ENCODE measurements at regions not wholly inside any gene's neighbourhood (a gene's known extent, or its start where the extent isn't known, plus 50 kb on each side); places are given as distances from the start of the nearest gene placed in this dataset.

GRCh38 chr5:29993286-29993685 lies 1200.2 kb upstream of the CDH6 start:
- no peaks in the 10 kb centered on the region for H3K4me1 Mint-ChIP-seq
- H3K27ac Mint-ChIP-seq = no peak overlapping the region
- no peak for DNase-seq
- peaks cover 0 to 6% of the 10 kb centered on the region in 2 donors for H3K9me3 Mint-ChIP-seq
- H3K4me3 Mint-ChIP-seq = no peak overlapping the region
- ATAC-seq = no peak
- H3K27me3 Mint-ChIP-seq = no peaks in the 10 kb centered on the region

GRCh38 chr5:29992248-29992647 lies 1201.2 kb upstream of the CDH6 start:
- ATAC-seq (no peak), DNase-seq (no peak)
- H3K27me3 Mint-ChIP-seq = no peaks in the 10 kb centered on the region
- no peaks in the 10 kb centered on the region for H3K4me1 Mint-ChIP-seq
- no peak overlapping the region for H3K27ac Mint-ChIP-seq
- H3K4me3 Mint-ChIP-seq = no peak overlapping the region
- peaks cover 0 to 8% of the 10 kb centered on the region in 2 donors for H3K9me3 Mint-ChIP-seq

GRCh38 chr5:29990681-29991080 lies 1202.8 kb upstream of the CDH6 start:
- ATAC-seq (no peak), DNase-seq (no peak)
- H3K9me3 Mint-ChIP-seq = peaks cover 0 to 8% of the 10 kb centered on the region in 2 donors
- no peak overlapping the region for H3K4me3 Mint-ChIP-seq
- H3K4me1 Mint-ChIP-seq = no peaks in the 10 kb centered on the region
- H3K27me3 Mint-ChIP-seq = no peaks in the 10 kb centered on the region
- no peak overlapping the region for H3K27ac Mint-ChIP-seq

GRCh38 chr5:29984156-29984540 lies 1209.3 kb upstream of the CDH6 start:
- DNase-seq (no peak), ATAC-seq (no peak)
- no peaks in the 10 kb centered on the region for H3K27me3 Mint-ChIP-seq
- no peaks in the 10 kb centered on the region for H3K4me1 Mint-ChIP-seq
- H3K4me3 Mint-ChIP-seq = no peak overlapping the region
- H3K9me3 Mint-ChIP-seq = peaks cover 9 to 32% of the 10 kb centered on the region in 2 donors
- H3K27ac Mint-ChIP-seq = no peak overlapping the region

DNA sequence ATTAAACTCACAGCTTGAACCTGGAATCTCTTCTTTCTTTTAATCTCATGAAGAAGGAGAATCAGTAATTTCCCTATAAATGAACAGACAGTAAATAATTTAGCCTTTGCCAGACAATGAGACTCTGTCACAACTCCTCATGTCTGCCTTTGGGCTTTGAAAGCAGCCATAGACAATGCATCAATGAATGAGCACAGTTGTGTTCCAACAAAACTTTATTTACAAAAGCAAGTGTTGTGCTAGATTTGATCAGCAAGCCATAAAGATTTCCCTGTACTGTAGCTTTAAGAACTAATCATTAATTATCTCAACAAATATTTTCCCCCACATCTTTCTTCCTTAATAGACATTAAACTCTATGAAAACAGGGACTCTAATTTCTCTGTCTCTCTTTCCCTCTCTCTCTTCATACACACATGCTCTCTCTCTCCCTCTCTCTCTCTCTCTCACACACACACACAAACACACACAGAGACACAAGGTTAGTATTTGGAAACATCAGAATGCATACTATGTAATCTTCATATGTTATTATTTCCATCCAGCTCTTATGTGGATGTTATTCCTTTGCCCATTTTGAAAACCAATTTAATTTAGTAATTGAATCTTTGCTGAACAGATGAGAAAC lies 1209.8 kb upstream of the CDH6 start:
- ATAC-seq = no peak
- Mint-ChIP-seq H3K27ac (no peak overlapping the region), H3K27me3 (no peaks in the 10 kb centered on the region), H3K4me1 (no peaks in the 10 kb centered on the region), H3K9me3 (peaks cover 9 to 32% of the 10 kb centered on the region in 2 donors), H3K4me3 (no peak overlapping the region)
- no peak for DNase-seq

DNA sequence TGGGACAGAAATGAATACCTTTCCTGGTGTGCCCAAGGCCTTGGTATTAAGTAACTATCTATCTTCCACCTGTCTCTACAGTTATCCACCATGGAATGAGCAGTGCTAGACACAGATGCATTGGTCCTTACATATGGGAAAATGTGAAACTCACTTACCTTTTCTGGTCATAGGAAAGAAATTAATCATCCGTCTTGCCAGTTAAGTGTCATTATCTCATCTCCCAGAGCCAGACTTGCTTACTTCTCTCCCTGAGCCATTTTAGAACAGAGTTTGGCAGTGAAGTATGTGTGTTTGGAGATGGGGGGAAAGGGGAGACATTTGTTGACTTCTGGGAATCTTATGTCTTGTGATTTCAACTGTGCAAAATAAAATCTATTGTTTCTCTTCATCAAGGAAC lies 1211.0 kb upstream of the CDH6 start:
- H3K4me1 Mint-ChIP-seq = no peaks in the 10 kb centered on the region
- DNase-seq (no peak), ATAC-seq (no peak)

DNA sequence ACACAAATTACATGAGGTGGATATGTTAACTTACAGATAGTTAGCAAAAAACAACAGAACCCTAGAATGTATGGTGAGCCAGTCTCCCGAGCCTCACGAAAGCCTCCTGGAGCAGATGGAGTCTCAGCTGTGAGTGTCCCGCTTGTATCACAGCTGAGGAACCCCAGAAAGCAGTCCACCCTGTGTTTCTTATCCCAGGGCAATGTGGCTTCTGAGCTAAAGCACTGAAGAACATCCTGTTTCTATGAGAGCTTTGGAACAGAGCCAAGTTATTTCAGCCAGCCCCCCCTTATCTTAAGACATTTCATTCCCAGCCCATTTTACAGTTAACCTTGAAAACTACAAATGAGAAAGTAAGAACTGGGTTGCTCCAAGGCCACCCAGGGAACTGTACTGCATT lies 1220.9 kb upstream of the CDH6 start:
- H3K27ac Mint-ChIP-seq = no peak overlapping the region
- DNase-seq = no peak
- H3K9me3 Mint-ChIP-seq = peaks cover 10 to 12% of the 10 kb centered on the region in 2 donors
- H3K27me3 Mint-ChIP-seq = no peaks in the 10 kb centered on the region
- no peak overlapping the region for H3K4me3 Mint-ChIP-seq
- no peaks in the 10 kb centered on the region for H3K4me1 Mint-ChIP-seq
- ATAC-seq = no peak

More for the DNA sequence above, 1211.0 kb upstream of the CDH6 start:
- H3K4me3 Mint-ChIP-seq = no peak overlapping the region
- no peak overlapping the region for H3K27ac Mint-ChIP-seq
- H3K27me3 Mint-ChIP-seq = no peaks in the 10 kb centered on the region
- peaks cover 5 to 32% of the 10 kb centered on the region in 2 donors for H3K9me3 Mint-ChIP-seq

DNA sequence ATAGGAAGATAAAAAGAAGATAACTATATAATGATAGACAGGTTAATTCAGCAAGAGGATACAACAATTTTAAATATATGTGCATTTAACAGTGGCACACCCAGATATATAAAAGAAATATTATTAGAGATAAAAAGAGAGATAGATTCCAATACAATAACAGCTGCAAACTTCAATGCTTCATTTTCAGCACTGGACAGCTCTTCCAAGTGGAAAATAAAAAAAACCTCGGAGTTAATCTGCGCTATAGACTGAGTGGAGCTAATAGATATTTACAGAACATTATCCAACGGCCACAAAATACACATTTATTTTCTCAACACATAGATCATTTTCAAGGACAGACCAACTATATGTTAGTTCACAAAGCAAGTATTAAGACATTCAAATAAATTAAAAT lies 1229.5 kb upstream of the CDH6 start:
- Mint-ChIP-seq H3K4me1 (no peaks in the 10 kb centered on the region), H3K27me3 (no peaks in the 10 kb centered on the region), H3K27ac (no peak overlapping the region), H3K9me3 (peaks cover 17 to 52% of the 10 kb centered on the region in 2 donors), H3K4me3 (no peak overlapping the region)
- ATAC-seq (no peak), DNase-seq (no peak)

- H3K27me3 Mint-ChIP-seq = no peaks in the 10 kb centered on the region
Observed at GRCh38 chr5:29960323-29960722, 1233.2 kb upstream of the CDH6 start.

DNA sequence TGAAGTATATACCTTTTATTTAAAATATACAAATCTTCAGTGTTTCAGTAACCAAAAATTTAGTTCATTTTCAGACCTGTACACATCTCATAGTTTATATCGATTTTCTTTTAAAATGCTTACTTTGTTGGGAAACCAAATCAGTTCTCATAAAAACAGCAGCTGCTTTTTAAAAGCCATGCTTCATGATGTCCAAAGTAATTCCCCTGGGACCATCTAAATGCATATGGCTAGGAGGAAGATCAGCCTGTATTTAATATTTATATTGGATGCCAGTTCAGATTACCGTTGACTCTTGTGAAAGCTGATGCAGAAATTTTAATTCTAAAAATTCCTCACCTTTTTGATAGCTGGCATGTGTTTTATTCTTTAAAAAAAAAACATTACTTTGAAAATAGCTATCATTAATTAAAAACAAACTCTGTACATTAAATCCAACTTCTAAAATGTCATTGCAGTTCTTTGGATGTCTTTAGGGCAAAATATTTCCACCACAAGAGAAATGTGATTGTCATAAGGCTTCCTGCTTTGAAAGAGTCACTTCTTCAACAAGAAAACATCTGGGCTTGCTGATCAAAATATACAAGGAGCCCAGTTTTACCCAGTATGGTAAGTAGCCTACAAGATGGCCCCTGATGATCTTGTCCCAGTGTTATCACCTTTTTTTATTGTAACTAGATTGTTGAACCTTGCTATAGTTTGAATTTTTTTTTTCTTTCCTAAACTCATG lies 1242.9 kb upstream of the CDH6 start:
- DNase-seq = no peak
- H3K27me3 Mint-ChIP-seq = no peaks in the 10 kb centered on the region
- no peak overlapping the region for H3K4me3 Mint-ChIP-seq
- H3K9me3 Mint-ChIP-seq = no peaks in the 10 kb centered on the region
- ATAC-seq = no peak
- no peaks in the 10 kb centered on the region for H3K4me1 Mint-ChIP-seq
- H3K27ac Mint-ChIP-seq = no peak overlapping the region

More at GRCh38 chr5:29960323-29960722, 1233.2 kb upstream of the CDH6 start:
- Mint-ChIP-seq H3K27ac (no peak overlapping the region), H3K4me1 (no peaks in the 10 kb centered on the region), H3K9me3 (peaks cover 0 to 26% of the 10 kb centered on the region in 2 donors), H3K4me3 (no peak overlapping the region)
- ATAC-seq (no peak), DNase-seq (no peak)

DNA sequence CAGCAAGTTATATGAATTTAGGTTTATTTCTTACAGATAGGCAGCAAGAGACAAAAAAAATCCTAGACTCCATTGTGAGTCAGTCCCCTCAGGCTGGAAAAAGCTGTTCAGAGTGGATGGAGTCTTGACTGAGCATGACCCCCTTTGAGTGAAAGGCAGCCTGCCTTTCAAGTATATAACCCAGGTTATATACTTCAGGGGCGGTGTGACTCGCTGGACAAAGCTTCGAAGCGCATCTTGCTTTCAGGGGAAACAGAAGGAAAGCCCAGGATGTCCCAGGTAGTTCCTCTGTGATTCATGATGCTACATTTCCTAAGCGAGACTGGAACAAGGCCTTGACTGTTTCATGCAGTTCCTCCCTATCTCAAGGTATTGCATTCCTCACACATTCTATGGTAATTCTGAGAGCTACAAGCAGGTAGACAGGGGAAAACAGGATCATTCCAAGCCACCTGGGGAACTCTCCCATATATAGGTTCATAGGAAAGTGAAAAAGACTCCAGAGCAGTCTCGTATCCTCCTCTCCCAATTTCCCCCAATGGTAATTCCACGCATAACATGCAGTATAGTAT lies 1244.1 kb upstream of the CDH6 start:
- Mint-ChIP-seq H3K9me3 (no peaks in the 10 kb centered on the region), H3K27ac (no peak overlapping the region), H3K4me3 (no peak overlapping the region), H3K4me1 (no peaks in the 10 kb centered on the region), H3K27me3 (no peaks in the 10 kb centered on the region)
- ATAC-seq = no peak
- no peak for DNase-seq

DNA sequence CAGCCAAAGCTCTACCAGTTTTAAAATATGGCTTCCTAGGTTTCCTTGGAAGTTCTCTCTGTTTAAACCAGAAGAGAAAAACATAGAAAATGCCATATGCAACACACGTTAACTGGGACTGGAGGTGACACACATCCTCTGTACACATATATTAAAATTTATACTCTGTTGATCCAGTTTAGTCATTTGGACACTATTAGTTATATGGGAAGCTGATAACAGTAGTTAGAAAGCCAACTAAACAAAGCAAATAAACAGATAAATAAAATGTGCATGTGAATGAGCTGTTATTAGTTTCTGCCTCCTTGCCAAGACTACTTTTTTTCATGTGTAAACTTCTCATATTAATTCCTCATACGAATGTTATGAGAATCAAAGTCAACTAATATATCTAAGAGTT lies 1249.2 kb upstream of the CDH6 start:
- H3K4me3 Mint-ChIP-seq = no peak overlapping the region
- ATAC-seq = no peak
- no peaks in the 10 kb centered on the region for H3K27me3 Mint-ChIP-seq
- no peaks in the 10 kb centered on the region for H3K4me1 Mint-ChIP-seq
- peaks cover 0 to 5% of the 10 kb centered on the region in 2 donors for H3K9me3 Mint-ChIP-seq
- H3K27ac Mint-ChIP-seq = no peak overlapping the region
- no peak for DNase-seq

GRCh38 chr5:29942089-29942488 lies 1251.4 kb upstream of the CDH6 start:
- DNase-seq (no peak), ATAC-seq (no peak)
- Mint-ChIP-seq H3K27ac (no peak overlapping the region), H3K4me3 (no peak overlapping the region), H3K27me3 (no peaks in the 10 kb centered on the region), H3K9me3 (peaks cover 0 to 5% of the 10 kb centered on the region in 2 donors), H3K4me1 (no peaks in the 10 kb centered on the region)

GRCh38 chr5:29939988-29940387 lies 1253.5 kb upstream of the CDH6 start:
- Mint-ChIP-seq H3K27me3 (no peaks in the 10 kb centered on the region), H3K27ac (no peak overlapping the region), H3K4me1 (no peaks in the 10 kb centered on the region), H3K9me3 (peaks cover 0 to 5% of the 10 kb centered on the region in 2 donors), H3K4me3 (no peak overlapping the region)
- no peak for ATAC-seq
- no peak for DNase-seq

DNA sequence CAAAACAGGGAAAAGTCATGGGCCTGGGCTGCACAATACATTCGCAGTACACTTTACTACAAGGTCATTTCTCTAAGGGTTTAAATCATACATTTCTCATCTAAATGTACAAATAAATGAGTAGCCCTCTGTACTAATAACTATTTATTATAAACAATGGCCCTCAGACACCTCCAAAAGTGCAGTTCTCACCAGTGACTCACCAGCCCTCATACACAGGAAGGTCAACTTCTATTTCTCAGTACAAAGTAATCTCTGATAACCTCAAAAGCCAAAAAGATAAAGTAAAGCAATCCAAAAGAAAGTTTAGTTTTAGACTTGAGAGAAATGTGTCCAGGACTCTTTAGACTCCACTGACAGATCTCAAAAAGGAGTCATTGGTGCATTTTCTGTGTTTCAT lies 1258.1 kb upstream of the CDH6 start:
- DNase-seq = no peak
- Mint-ChIP-seq H3K27ac (no peak overlapping the region), H3K4me1 (no peaks in the 10 kb centered on the region), H3K27me3 (no peaks in the 10 kb centered on the region), H3K9me3 (no peaks in the 10 kb centered on the region), H3K4me3 (no peak overlapping the region)
- no peak for ATAC-seq

- DNase-seq (no peak), ATAC-seq (no peak)
- Mint-ChIP-seq H3K4me1 (no peaks in the 10 kb centered on the region), H3K27ac (no peak overlapping the region), H3K27me3 (no peaks in the 10 kb centered on the region), H3K4me3 (no peak overlapping the region), H3K9me3 (no peaks in the 10 kb centered on the region)
Observed at GRCh38 chr5:29930316-29930715, 1263.2 kb upstream of the CDH6 start.
